HG02943 (cell line): ENCODE measurements at regions not wholly inside any gene's neighbourhood (a gene's known extent, or its start where the extent isn't known, plus 50 kb on each side); places are given as distances from the start of the nearest gene placed in this dataset.

Source experiments
- ATAC-seq: cut with Tn5 transposase; IDR thresholded peaks from one replicate; pipeline ENCODE4 v1.9.1; 2021; ENCODE audit warnings: mild to moderate bottlenecking, low read depth, moderate library complexity; ENCODE audit not compliant: unreplicated experiment

- ATAC-seq = no peak
Measured at GRCh38 chr2:200751786-200752185, 59.9 kb upstream of the BZW1 start.

DNA sequence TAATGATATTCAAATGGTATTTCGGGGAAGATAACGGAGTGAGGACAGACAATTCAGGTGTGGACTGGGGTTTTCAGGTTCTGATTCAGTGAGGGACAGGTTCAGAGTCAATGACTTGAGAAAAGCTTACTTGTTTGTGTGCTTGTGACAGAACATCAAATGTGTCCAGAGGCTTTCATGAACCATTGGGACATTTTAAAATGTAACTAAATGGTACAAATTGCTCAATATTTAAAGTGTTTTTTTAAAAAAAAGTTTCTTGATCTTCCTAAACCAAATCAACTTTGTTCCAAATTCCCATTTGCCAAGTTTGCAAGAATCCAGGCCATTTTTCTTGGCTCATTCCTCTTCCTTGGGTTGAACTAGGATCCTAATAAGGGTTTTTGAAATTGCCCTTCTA, 59.4 kb upstream of the BZW1 start:
- no peak for ATAC-seq

DNA sequence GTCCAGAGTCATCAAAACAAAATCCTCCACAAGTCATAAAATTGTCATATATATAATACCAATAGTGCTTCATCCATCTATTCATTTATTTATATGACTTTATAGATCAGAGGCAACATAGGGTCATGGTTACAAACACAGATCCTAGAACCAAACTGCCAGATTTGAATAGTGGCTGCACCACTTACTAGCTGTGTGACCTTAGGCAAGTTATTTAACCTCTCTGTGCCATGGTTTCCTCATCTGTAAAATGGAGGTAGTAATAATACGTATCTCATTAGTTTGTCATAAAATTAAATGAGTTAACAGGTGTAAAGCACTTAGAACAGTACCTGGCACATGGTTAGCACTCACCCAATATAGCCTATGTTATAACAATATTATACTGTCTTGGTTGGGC, 58.9 kb upstream of the BZW1 start:
- ATAC-seq = no peak

DNA sequence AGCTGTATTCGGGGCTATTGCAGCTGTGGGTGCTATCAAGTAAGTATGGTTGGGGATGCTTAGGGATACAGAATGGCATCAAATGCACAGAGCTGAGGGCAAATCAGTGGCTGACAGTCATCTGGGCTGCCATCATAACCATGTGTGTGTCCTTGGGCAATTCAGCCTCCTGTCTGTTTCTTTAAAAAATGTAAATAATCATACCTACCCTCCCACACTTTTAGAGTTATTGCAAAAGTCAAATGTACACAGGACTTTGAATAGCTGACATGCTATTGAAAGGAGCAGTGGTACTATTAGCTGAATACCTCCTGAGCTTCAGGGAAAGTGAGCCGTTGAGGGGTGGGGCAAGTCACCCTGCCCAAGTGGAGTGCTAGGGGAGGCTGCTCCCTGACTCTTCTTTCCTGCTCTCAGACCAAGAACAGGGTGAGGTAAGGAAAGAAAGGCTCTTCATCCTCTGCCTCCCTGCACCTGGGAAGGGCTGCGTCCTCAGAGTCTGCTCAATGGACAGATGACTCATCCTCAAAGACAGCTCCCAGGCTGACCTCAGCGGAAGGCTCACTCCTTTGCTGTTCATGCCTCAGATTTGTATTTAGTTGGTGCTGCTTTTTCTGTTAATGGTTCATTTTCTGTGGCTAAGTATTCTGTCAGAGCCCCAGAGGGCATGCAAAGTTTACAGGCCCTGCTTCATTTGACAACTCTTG, 54.9 kb upstream of the BZW1 start:
- ATAC-seq = peak; percentile 80

- peak; percentile 15 for ATAC-seq
Measured at GRCh38 chr2:200757399-200757798, 54.3 kb upstream of the BZW1 start.

GRCh38 chr2:200758341-200758740, 53.4 kb upstream of the BZW1 start:
- no peak for ATAC-seq

GRCh38 chr2:200761266-200761665, 50.4 kb upstream of the BZW1 start:
- no peak for ATAC-seq
